ENCODE measurements at regions not wholly inside any gene's neighbourhood (a gene's known extent, or its start where the extent isn't known, plus 50 kb on each side); places are given as distances from the start of the nearest gene placed in this dataset.

GRCh38 chr20:16951876-16952275 is 203.7 kb downstream of the OTOR start:
- FAIRE-seq = no peak

DNA sequence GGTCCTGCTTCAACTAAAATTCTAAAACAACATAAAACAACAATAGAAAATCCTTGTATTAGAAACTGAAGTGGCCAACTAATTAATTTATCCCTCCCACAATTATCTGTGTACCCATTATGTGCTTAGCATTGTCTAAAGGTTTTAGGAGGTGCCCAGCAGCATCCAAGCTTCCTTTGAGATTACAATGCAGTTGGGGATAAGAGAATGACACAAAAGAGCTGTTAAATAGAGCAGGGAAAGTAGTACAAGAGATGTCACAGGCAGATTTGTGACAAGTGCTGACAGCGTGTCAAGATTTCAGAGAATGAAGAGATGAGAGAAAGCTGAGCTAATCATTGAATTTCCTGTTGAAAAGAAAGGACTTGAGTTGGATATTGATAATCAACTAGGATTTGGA is 204.8 kb downstream of the OTOR start:
- no peak for FAIRE-seq

- no peak for FAIRE-seq
These were observed 205.7 kb downstream of the OTOR start for GRCh38 chr20:16953858-16954257.

GRCh38 chr20:16955462-16955861 is 207.3 kb downstream of the OTOR start:
- no peak for FAIRE-seq

- no peak for FAIRE-seq
These were observed 207.8 kb downstream of the OTOR start for GRCh38 chr20:16955971-16956370.

- FAIRE-seq = no peak
These were observed 217.2 kb downstream of the OTOR start for GRCh38 chr20:16965401-16965800.

GRCh38 chr20:16966276-16966880 is 218.2 kb downstream of the OTOR start:
- no peak for FAIRE-seq

- FAIRE-seq = no peak
These were observed 219.9 kb downstream of the OTOR start for GRCh38 chr20:16968099-16968498.

DNA sequence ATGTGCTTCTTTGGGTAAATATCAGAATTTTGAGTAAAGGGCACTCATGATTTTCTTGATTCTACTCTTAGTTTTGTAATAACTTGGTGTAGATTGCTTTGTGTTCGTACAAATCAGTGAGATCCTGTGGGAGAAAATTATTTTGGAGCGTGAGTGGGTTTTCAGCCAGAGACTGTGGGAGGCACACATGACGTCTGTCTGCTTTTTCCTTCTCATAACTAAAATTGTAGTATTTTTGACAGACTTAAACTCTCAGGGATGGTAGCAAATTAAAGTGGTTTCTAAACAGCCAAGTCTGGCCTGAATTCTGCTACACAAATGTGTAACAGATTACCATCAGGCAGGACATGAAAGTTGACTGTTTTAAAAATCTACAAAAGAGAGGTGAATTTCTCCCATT is 222.6 kb downstream of the OTOR start:
- no peak for FAIRE-seq

DNA sequence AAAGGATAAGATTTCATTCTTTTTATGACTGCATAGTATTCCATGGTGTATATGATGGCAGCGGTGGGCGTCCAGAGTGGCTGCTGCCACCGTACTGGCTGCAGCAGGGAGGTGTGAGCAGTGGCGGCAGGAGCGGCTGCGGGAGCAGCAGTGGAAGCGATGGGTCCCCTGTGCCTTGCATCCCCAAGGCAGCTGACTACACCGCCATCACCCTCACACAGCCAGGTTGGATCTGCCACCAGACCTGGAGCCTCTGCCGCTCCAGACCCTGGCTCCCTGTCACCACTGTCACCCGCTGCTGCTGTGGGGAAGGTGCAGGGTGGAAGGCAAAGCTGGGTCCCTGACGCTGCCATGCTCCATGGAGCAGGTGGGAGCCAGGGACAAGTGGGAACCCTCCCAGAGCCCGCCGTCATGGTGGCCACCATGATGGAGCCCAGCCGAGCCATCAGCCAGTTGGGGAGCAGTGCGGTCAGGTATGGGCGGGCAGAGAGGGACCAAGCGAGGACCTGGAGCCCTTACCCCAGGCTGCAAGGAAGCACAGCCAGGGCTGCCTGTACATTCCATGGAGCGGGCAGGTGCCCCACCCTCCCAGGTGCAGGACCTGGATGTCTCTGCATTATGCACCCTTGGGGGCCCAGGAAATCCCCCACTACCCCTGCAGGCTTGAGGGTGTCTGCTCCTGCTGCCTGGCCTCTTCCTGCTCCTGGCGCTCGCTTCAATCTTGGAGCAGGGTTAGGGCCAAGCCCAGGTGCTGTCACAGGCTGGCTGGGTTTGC is 226.1 kb downstream of the OTOR start:
- FAIRE-seq = no peak

GRCh38 chr20:16974855-16975162 is 226.7 kb downstream of the OTOR start:
- FAIRE-seq = no peak

DNA sequence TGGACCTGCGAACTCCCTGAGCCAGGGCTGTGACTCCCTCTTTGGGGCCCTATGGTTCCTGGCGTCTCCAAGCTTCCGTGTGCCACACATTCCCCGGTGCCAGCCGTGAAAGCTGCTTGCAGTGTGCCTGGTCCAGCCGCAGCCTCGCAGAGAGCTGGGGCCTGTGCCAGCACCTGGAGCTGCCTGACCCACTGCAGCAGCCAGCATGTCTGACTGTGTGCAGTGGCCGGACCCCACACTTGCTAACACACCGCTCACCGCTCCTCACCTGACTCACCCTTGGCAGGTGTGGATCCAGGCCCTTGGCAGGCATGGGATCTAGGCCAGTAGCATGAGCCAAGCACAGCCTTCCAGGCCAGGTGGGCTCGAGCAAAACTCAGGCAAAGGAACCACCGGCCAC is 227.5 kb downstream of the OTOR start:
- no peak for FAIRE-seq

GRCh38 chr20:16978497-16978896 is 230.3 kb downstream of the OTOR start:
- FAIRE-seq = no peak

DNA sequence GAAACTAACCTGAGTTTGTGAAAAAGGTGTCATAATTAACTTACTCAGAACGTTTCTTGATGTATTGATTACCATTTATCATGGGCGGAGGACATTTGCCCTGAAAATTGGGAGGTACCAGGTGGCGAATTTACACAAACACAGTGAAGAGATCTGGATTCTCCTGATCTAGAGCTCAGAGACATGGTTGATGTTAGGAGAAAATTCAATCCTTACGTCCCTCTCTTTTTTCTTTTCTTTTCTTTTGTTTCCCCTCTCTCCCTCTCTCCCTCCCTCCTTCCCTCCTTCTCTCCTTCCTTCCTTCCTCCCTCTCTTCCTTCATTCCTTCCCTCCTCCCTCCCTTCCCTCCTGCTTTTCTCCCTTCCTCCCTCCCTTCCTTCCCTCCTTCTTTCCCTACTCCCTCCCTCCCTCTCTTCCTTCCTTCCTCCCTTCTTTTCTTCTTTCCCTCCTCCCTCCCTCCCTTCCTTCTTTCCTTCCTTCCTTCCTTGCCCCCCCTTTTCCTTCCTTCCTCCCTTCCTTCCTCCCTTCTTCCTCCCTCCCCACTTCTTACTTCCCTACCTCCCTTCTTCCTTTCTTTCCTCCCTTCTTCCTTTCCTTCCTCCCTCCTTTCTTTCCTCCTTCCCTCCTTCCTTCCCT is 234.1 kb downstream of the OTOR start:
- no peak for FAIRE-seq

DNA sequence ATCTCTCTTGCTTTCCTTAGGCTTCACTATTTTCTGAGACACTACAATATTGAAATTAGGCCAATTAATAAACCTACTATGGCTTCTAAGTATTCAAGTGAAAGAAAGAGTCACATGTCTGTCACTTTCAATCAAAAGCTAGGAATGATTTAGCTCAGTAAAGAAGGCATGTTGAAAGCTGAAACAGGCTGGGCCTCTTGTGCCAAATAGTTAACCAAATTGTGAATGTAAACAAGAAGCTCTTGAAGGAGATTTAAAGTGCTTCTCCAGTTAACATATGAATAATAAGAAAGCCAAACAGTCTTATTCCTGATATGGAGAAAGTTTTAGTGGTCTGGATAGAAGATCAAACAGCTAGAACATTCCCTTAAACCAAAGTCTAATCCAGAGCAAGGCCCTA is 236.3 kb downstream of the OTOR start:
- no peak for FAIRE-seq

GRCh38 chr20:17003170-17003870 is 223.5 kb upstream of the PCSK2 start:
- FAIRE-seq = no peak

GRCh38 chr20:17010181-17010580 is 216.7 kb upstream of the PCSK2 start:
- FAIRE-seq = no peak

GRCh38 chr20:17012546-17013226 is 214.2 kb upstream of the PCSK2 start:
- no peak for FAIRE-seq

GRCh38 chr20:17014217-17014616 is 212.6 kb upstream of the PCSK2 start:
- FAIRE-seq = no peak

- FAIRE-seq = no peak
These were observed 212.0 kb upstream of the PCSK2 start for GRCh38 chr20:17014756-17015366.

DNA sequence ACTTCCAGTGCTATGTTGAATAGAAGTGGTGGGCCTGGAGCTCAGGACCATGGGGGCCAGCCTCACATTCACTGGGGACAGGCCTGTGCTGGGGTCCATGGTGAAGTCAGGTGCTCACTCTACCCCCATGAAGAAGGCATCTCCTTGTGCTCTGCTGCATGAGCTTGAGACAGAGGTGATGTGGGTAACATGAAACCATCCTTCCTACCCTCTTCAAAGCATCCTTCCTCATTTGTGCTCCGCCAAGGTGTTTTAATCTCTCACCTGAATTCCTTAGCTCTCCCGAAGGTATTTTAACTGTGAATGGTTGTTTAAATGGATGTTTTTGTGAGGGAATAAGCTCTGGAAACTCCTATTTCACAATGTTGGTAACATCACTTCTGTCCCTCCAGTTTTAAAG is 209.6 kb upstream of the PCSK2 start:
- no peak for FAIRE-seq

DNA sequence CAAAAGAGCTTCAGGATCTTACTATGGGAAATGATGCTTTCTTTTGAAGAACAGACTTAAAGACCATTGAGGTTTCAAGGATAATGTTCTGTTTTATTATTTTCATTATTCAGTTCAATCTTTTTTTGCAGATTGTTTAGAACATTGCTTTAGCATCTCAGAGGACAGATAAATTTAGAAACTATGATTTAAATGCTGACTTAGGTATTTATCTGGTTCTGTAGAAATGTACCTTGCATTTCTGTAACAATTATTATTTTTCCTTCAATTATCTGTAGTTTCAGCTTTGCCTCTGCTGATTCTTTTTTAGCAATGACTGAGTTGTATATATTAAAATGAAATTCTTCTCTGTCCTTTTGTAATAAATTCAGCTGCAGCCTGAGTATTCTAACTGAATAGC is 205.4 kb upstream of the PCSK2 start:
- FAIRE-seq = no peak

- FAIRE-seq = no peak
These were observed 203.8 kb upstream of the PCSK2 start for GRCh38 chr20:17023036-17023435.
